Daoy (cell line): ENCODE measurements at regions not wholly inside any gene's neighbourhood (a gene's known extent, or its start where the extent isn't known, plus 50 kb on each side); places are given as distances from the start of the nearest gene placed in this dataset.

Experiments
- DNase-seq: peaks from one replicate; pipeline ENCODE4 v3.0.0-alpha.2; 2015; ENCODE audit warnings: low read depth

GRCh38 chr9:117548556-117548955 lies 133.7 kb upstream of the ASTN2 start:
- no peak for DNase-seq

- no peak for DNase-seq
Observed at GRCh38 chr9:117547904-117548303, 133.0 kb upstream of the ASTN2 start.

DNA sequence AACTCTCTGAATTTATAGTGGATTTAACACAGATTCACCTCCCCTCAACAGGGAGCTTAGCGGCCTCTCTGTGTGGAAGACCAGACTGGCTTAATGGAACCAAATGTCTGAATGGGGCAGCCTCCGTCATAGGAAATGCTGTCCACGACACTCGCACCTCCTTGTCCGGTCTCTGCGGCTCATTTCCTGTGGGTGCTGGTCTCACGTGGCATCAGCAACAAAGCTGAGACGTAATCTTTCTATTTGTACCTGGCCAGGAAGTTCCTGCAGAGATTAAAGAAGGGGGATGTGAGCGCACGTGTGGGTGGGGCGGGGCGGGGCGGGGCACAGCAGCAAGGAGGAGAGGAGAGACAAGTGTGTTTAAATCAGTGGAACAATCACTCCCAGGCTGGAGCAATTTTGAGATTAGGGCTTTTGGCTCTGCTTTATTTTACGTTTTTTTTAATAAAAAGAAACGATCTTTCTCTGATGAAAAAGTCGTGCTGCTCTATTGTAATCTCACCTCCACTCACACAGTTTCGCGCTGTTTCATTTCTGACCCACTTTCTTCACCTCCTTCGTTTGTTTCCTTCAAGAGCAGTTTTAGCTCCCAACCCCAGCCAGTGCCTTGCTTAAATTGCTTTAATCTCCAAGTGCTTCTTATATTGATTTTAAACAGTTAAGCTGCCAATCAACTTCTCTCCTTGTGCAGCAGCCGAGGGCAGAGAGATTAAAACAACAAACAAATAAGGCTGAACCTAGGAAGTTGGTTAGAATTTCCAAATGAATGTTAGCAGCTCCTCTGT lies 132.2 kb upstream of the ASTN2 start:
- DNase-seq = no peak

DNA sequence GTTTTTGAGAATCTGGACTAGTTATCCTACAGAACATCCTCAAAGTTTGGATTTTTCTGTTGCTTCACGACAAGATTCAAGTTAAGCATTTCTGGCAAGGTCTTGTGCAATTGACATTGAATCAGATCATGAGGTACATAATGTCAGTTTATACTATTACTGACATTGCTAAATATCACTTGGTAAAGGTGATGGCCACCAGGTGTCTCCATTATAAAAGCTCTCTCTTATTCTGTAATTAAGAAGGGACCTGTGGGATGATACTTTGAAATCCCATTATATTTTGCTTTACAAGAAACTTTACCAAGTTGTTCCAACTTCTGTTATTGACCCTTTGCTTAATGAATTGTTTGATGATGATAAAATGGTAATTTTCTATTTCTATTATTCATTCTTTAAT lies 131.0 kb upstream of the ASTN2 start:
- DNase-seq = no peak

DNA sequence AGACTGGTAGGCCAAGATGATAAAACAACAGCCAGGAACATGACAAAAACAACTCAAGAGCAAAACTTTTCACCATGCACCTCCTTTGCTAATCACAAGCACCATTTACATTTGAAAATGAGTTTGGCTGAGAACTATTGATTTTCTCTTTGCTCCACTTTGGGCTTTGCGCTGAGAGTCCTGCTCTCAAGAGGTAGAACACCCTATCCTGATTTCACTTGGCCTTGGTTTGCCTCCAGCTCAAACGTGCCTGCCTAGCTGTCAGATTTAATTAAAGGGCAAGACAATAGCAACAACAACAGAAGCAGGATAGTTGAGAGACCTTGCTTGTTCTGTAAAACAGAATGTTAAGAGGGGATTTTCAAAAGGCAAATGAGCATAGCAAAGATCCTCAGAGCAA lies 128.2 kb upstream of the ASTN2 start:
- DNase-seq = no peak

DNA sequence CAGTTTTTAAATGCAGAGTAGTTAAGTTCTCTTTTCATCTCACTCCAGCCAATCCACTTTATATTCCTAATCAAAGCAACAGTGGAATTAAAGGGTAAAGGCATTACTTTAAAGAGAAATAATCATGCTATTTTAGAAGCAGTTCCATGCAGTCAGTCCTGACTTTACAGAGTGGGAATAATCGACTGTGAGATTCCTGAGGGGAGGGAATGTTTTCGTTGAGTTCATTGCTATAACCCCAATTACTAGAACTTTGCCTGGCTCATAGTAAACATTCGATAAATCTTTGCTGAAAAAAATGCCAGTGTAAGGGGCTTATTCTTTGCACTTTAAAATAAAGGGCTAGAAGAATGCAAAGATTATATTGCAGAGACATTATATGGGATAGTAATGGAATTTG lies 127.2 kb upstream of the ASTN2 start:
- DNase-seq = no peak

DNA sequence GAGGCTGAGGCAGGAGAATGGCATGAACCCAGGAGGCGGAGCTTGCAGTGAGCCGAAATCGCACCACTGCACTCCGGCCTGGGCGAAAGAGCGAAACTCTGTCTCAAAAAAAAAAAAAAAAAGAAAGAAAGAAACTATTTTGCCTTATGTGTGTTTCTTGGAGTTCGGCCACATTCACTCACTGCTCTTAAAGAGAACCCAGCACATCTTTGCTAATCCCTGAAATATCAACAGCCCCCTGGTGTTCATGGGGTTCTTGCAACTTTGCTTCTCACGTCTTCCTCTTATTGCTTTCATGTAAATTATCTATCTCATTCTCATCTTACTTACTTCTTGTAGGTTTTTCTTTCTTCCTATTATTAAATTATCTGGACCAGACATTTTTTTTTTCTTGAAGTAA lies 126.3 kb upstream of the ASTN2 start:
- no peak for DNase-seq

GRCh38 chr9:117535973-117536372 lies 121.1 kb upstream of the ASTN2 start:
- no peak for DNase-seq

GRCh38 chr9:117535434-117535833 lies 120.6 kb upstream of the ASTN2 start:
- DNase-seq = no peak

DNA sequence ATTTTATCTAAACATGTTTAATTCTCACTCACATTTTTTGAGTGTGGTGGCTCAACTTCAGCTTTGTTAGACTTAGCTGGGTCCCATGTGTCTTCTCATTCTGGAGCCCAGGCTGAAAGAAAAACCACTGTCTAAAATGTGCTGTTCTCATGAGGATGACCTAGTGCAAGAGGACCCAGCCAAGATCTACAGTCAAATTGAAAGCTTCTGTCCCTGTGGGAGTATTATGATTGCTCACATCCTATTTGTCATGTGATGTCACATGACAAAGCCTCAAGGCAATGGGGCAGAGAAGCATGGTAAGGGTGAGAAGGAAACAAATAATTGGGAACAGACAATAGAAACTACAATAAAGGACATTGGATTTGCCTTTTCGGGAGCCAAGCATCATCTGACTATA lies 113.4 kb upstream of the ASTN2 start:
- DNase-seq = no peak

GRCh38 chr9:117526674-117527073 lies 111.8 kb upstream of the ASTN2 start:
- no peak for DNase-seq

DNA sequence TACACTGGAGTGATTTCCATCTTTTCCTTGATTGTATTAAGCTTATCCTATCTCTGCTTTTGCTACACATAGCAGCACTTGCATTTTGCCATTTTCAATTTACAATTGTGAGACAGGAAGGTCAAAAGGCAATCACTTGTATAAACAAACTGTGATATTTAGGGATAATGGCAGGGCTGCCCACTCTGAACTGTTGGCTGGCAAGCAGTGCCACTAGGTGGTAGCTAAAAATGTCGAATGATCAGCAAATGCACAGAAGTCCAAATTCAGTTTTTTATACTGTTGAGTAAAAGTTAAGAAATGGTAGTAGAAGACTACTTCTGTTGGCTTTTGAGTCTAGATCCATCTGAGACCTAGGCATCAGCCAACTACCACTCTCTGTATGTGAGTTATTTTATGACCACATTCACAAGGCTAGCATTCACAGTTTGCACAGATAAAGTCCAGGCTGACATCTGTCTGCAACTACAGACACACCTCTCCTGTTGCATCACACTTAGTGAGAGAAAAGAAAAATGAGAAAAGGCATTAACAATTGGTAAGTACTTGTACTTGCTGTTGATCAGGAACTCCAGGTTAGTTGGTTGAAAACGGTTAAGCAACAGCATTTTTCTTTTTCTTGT lies 108.8 kb upstream of the ASTN2 start:
- no peak for DNase-seq

DNA sequence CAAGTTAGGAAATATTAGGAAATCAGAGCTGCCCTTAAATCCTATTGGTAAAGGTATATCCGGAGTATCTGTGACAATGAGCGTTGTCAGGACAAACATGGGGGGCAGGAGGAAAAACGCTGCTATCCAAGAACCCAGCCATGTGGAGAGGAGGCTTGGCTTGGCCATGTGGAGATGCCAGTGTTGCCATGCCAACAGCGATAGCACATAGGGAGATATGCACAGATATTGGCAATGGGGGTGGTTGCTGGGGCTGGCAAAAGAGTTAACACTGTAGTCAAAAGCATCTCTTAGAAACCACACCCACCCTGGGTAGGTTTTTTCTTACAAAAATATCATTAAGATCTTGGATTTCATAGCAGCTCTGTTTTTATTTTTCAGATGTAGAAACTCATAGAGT lies 106.4 kb upstream of the ASTN2 start:
- no peak for DNase-seq

GRCh38 chr9:117516676-117517632 lies 102.1 kb upstream of the ASTN2 start:
- DNase-seq = no peak

- DNase-seq = no peak
Observed at GRCh38 chr9:117511852-117512481, 97.1 kb upstream of the ASTN2 start.

GRCh38 chr9:117496307-117496706 lies 81.5 kb upstream of the ASTN2 start:
- DNase-seq = no peak

DNA sequence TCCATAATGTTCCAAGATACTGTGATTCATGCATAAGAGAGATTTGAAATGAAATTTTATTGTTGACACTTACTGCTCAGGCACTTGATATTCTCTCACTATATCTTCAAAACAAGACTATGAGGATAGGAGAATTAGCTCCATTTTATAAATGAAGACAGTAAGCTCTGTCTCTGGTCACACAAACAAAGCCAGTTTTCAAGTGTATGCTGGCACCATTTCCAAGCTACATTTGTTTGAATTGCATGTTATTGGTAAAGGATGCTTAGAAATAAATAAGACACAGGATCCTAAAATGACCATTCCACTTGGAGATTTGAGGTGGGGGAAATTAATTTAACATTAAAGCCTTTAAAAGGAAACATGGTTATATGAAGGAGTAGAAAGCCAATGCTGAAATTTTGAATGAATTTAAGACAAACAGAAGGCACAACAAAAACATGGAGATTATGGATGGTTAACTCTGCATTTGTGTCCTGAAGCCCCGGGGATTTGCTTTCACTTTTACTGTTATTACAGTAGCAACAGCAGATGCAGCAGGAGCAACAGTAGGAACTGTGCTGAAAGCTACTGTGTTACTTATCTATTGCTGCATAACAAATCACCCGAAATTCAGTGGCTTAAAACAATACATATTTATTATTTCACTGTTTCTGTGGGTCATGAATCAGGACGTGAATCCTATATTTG lies 79.7 kb upstream of the ASTN2 start:
- no peak for DNase-seq

GRCh38 chr9:117492476-117492875 lies 77.6 kb upstream of the ASTN2 start:
- no peak for DNase-seq

DNA sequence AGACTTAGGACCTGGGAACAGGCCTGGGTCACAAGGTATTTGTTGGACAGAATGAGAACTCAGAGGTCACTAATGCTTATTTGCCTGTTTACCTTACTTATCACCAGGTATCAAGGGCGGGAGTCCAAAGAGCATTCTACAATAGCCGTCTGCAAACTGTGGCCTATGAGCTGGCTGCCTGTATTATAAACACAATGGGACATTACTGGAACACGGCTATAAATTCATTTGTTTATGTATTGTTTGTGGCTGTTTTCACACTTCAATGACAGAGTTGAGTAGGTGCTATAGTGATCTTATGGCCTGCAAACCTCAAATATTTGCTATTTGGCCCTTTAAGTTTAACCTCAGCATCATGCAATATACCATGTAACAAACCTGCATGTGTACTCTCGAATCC lies 76.6 kb upstream of the ASTN2 start:
- no peak for DNase-seq

DNA sequence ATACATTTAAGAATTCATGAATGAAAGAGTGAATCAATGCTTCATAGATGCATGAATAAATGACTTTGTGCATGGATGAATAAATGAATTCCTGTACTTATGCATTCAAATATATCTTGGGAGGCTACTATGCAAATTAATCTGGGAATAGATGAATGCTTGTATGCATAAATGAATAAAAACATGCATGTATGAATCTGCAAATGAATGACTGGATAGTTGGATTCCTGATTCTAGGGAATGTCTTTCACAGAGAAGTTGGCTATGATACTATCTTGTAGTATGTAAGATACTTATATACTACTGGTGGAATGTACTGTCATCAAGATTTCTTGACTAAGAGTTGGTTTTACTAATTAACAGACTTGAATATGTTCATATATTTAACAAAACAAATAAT lies 75.3 kb upstream of the ASTN2 start:
- DNase-seq = no peak

DNA sequence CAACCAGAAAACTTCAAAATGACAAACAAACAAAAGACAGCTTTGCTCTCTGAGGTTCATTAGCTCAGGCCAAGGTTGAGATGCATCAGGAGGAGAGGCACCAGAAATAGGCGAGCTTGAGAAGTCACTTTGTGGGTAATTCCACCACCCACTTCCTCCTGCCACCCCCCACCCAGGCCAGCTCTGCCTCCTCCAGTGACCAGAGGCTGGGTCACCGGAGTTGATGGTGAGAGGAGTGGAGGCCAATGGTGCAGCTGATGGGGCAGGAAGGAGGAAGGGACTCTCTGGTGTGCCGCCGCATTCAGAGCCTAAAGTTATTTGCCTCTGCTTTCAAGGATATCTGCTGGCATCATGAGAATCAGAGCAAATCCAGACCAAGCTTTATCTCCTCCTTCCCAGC lies 73.8 kb upstream of the ASTN2 start:
- DNase-seq = no peak
